ENCODE measurements at regions not wholly inside any gene's neighbourhood (a gene's known extent, or its start where the extent isn't known, plus 50 kb on each side); places are given as distances from the start of the nearest gene placed in this dataset.

DNA sequence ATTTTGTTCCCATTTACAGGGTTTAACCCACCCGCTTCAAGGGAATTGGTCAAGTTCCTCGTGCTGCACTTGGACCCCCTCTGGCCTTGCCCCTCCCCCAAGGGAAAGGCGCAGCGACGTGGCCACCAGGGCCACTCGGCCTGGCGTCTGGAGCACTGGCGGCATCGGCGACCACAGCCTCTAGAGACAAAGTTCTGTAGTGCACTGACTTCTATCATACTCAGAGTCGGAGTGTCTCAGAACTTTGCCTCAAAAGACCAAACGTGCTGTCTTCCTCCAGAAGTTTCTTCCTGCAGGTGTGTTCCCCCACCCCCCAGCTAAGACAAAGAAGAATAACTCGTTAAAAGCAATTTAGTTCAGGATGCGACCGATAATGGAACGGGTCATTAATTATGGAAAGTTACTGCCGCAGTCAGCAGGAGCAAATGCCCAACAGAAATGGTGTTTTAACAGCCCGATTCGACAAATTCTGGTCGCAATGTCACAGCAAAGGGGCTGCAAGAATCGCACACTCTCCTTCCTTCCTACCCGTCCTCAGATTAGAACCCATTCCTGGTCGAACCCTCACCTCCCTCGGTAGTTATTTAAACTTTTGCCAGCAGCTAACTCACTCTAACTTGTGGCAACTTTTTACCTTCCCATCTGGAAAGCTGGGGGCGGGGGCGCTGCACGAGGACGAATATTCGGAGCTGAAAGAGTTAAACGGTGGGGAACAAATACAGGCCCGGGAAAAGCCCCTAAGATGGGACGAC is 202.1 kb upstream of the NFE2L3 start:
- TF ChIP-seq, protein P1, sequence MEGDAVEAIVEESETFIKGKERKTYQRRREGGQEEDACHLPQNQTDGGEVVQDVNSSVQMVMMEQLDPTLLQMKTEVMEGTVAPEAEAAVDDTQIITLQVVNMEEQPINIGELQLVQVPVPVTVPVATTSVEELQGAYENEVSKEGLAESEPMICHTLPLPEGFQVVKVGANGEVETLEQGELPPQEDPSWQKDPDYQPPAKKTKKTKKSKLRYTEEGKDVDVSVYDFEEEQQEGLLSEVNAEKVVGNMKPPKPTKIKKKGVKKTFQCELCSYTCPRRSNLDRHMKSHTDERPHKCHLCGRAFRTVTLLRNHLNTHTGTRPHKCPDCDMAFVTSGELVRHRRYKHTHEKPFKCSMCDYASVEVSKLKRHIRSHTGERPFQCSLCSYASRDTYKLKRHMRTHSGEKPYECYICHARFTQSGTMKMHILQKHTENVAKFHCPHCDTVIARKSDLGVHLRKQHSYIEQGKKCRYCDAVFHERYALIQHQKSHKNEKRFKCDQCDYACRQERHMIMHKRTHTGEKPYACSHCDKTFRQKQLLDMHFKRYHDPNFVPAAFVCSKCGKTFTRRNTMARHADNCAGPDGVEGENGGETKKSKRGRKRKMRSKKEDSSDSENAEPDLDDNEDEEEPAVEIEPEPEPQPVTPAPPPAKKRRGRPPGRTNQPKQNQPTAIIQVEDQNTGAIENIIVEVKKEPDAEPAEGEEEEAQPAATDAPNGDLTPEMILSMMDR (conservative IDR thresholded peaks at IDR 0.05) = no peak
- TF ChIP-seq EZH2 (IDR thresholded peaks at IDR 0.05; ENCODE audit: low read depth) = no peak
